ENCODE measurements at regions not wholly inside any gene's neighbourhood (a gene's known extent, or its start where the extent isn't known, plus 50 kb on each side); places are given as distances from the start of the nearest gene placed in this dataset.

DNA sequence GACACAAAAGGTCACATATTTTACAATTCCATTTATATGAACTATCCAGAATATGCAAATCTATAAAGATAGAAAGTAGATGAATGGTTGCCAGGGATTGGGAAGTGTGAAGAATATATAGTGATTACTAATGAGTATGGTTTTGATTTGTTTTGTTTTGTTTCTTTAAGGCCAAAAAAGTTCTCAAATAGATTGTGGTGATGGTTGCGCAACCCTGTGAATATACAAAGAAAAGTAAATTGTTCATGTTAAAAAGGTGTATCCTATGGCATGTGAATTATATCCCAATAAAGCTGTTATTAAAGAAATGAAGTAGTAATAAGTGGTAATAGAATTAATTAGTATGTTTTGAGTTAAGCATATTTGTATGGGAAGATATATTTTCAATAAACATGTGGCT lies 431.8 kb upstream of the CNTN4 start:
- H3K27ac ChIP-seq, result no peak overlapping the region
- no peaks in the 10 kb centered on the region for H3K27me3 ChIP-seq
- no peaks in the 10 kb centered on the region for H3K4me1 ChIP-seq
- no peak overlapping the region for H3K4me3 ChIP-seq
- no peaks in the 10 kb centered on the region for H3K9me3 ChIP-seq
- 84% methylated on average over 1 of the region's 1 CpG for WGBS (ENCODE audit: insufficient coverage, low coverage, low lambda C conversion rate, missing lambda C conversion rate)
- intact Hi-C loops (cut with DNase I), result no loop called here
- DNase-seq (no peak), ATAC-seq (no peak)
- H3K36me3 ChIP-seq, result no peaks in the 10 kb centered on the region
- no peak for TF ChIP-seq POLR2A (IDR thresholded peaks at IDR 0.05)
- TF ChIP-seq CTCF (IDR thresholded peaks at IDR 0.05), result no peak

GRCh38 chr3:1677576-1678156 lies 421.0 kb upstream of the CNTN4 start:
- H3K27me3 ChIP-seq, result no peaks in the 10 kb centered on the region
- no peaks in the 10 kb centered on the region for H3K4me1 ChIP-seq
- TF ChIP-seq CTCF (IDR thresholded peaks at IDR 0.05) (no peak), POLR2A (IDR thresholded peaks at IDR 0.05) (no peak)
- no peak overlapping the region for H3K4me3 ChIP-seq
- intact Hi-C loops (cut with DNase I), result no loop called here
- H3K27ac ChIP-seq, result no peak overlapping the region
- ATAC-seq, result no peak
- 43% methylated on average over 7 of the region's 7 CpGs for WGBS (ENCODE audit: insufficient coverage, low coverage, low lambda C conversion rate, missing lambda C conversion rate)
- H3K36me3 ChIP-seq, result no peaks in the 10 kb centered on the region
- no peaks in the 10 kb centered on the region for H3K9me3 ChIP-seq
- DNase-seq, result no peak

DNA sequence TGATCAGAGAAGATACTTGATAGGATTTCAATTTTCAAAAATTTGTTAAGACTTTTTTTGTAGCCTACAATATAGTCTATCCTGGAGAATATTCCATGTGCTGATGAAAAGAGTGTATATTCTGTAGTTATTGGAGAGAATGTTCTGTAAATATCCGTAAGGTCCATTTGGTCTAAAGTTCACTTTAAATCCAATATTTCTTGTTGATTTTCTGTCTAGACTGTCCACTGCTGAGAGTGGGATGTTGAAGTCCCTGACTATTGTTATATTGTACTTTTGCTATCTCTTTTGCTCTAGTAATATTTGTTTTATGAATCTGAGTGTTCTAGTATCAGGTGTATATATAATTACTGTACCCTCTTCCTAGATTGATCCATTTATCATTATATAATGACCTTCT lies 406.2 kb upstream of the CNTN4 start:
- WGBS (ENCODE audit: insufficient coverage, low coverage, low lambda C conversion rate, missing lambda C conversion rate), result 28% methylated on average over 1 of the region's 1 CpG
- intact Hi-C loops (cut with DNase I), result no loop called here
- DNase-seq, result no peak
- Histone ChIP-seq H3K27ac (no peak overlapping the region), H3K4me3 (no peak overlapping the region), H3K4me1 (peaks cover 0 to 3% (median 0%) of the 10 kb centered on the region in 4 donors), H3K9me3 (no peaks in the 10 kb centered on the region), H3K27me3 (no peaks in the 10 kb centered on the region), H3K36me3 (no peaks in the 10 kb centered on the region)
- peak; percentile 52 to 87 (median 64) for ATAC-seq
- TF ChIP-seq CTCF (IDR thresholded peaks at IDR 0.05) (no peak), POLR2A (IDR thresholded peaks at IDR 0.05) (no peak)

DNA sequence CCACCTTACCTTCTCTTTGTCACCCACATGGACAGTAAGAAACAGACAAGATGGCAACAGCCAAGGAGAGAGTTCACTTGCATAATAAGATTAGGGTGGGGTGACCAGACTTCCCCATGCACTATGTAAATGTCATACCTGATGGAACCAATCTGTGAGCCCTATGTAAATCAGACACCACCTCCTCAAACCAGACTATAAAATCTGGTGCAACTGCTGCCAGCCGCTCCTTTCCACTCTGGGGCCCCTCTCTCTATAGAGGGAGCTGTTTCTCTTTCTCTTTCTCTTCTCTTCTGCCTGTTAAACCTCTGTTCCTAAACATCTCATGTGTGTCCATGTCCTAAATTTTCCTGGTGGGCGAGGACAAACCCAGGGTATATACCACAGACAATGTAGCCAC lies 405.5 kb upstream of the CNTN4 start:
- H3K27me3 ChIP-seq, result no peaks in the 10 kb centered on the region
- peaks cover 0 to 3% (median 0%) of the 10 kb centered on the region in 4 donors for H3K4me1 ChIP-seq
- TF ChIP-seq CTCF (IDR thresholded peaks at IDR 0.05) (peak in 1 of 4 donors; percentile 33), POLR2A (IDR thresholded peaks at IDR 0.05) (no peak)
- H3K9me3 ChIP-seq, result no peaks in the 10 kb centered on the region
- intact Hi-C loops (cut with DNase I), result no loop called here
- H3K36me3 ChIP-seq, result no peaks in the 10 kb centered on the region
- H3K27ac ChIP-seq, result no peak overlapping the region
- H3K4me3 ChIP-seq, result no peak overlapping the region
- ATAC-seq, result peak in 2 of 4 donors; percentile 28 to 60
- no peak for DNase-seq
- WGBS (ENCODE audit: insufficient coverage, low coverage, low lambda C conversion rate, missing lambda C conversion rate), result 65% methylated on average over 2 of the region's 2 CpGs

Data from right lobe of liver (tissue), 6 donors.